Transverse colon (tissue), 3 donors: ENCODE measurements at regions not wholly inside any gene's neighbourhood (a gene's known extent, or its start where the extent isn't known, plus 50 kb on each side); places are given as distances from the start of the nearest gene placed in this dataset.

Source experiments
- CTCF ChIP-seq, 5 experiments: fragments of 200-600 bp in 3 of 5; fragments of 450-650 bp in 2 of 5; sonication (generic) in 3 of 5; IDR thresholded peaks; 1 replicate in 2 of 5; 2 replicates in 3 of 5; pipeline ENCODE4 v1.5.1; 2016 to 2017; ENCODE audit warnings: antibody characterized with exemption in 5 of 5, inconsistent platforms in 3 of 5, mild to moderate bottlenecking in 2 of 5, moderate library complexity in 1 of 5
- EP300 ChIP-seq: sonication (generic); formaldehyde crosslinking; IDR thresholded peaks from one replicate; pipeline ENCODE4 v1.6.1; 2017; ENCODE audit warnings: antibody characterized with exemption, low read depth
- POLR2A ChIP-seq: fragments of 450-650 bp; IDR thresholded peaks from one replicate; pipeline ENCODE4 v1.6.1; 2016; ENCODE audit warnings: antibody characterized with exemption, mild to moderate bottlenecking, moderate library complexity

- TF ChIP-seq CTCF (IDR thresholded peaks at IDR 0.05) = no peak
- no peak for TF ChIP-seq POLR2A
- no peak for TF ChIP-seq EP300
These were observed 144.9 kb upstream of the LHCGR start for GRCh38 chr2:48900321-48901014.
